GM21825 (cell line): ENCODE measurements at regions not wholly inside any gene's neighbourhood (a gene's known extent, or its start where the extent isn't known, plus 50 kb on each side); places are given as distances from the start of the nearest gene placed in this dataset.
"Not testable (repeated sequence)": the region's sequence is repeated elsewhere in the genome, so short reads cannot be mapped to it uniquely, and the experiment has no call there.

Experiments
- ATAC-seq: cut with Tn5 transposase; IDR thresholded peaks from one replicate; pipeline ENCODE4 v1.9.1; 2021; ENCODE audit warnings: mild to moderate bottlenecking, moderate library complexity; ENCODE audit not compliant: unreplicated experiment

- ATAC-seq, result not testable (repeated sequence)
These were observed 108.7 kb downstream of the NPIPB11 start for GRCh38 chr16:29297809-29298177.

GRCh38 chr16:29297144-29297808, 109.2 kb downstream of the NPIPB11 start:
- ATAC-seq, result not testable (repeated sequence)

- not testable (repeated sequence) for ATAC-seq
These were observed 110.3 kb downstream of the NPIPB11 start for GRCh38 chr16:29296176-29296575.

GRCh38 chr16:29294951-29295795, 111.3 kb downstream of the NPIPB11 start:
- ATAC-seq, result not testable (repeated sequence)

- not testable (repeated sequence) for ATAC-seq
These were observed 112.0 kb downstream of the NPIPB11 start for GRCh38 chr16:29294400-29294933.

GRCh38 chr16:29293545-29293944, 113.0 kb downstream of the NPIPB11 start:
- not testable (repeated sequence) for ATAC-seq

- not testable (repeated sequence) for ATAC-seq
These were observed 113.5 kb downstream of the NPIPB11 start for GRCh38 chr16:29292952-29293471.

- peak; percentile 18 for ATAC-seq
These were observed 114.9 kb downstream of the NPIPB11 start for GRCh38 chr16:29291329-29292271.

GRCh38 chr16:29290631-29291247, 115.8 kb downstream of the NPIPB11 start:
- ATAC-seq, result peak; percentile 68

- ATAC-seq, result not testable (repeated sequence)
These were observed 116.8 kb downstream of the NPIPB11 start for GRCh38 chr16:29289516-29290239.

GRCh38 chr16:29288711-29289474, 117.6 kb downstream of the NPIPB11 start:
- ATAC-seq, result not testable (repeated sequence)

- not testable (repeated sequence) for ATAC-seq
These were observed 118.5 kb downstream of the NPIPB11 start for GRCh38 chr16:29287871-29288535.

GRCh38 chr16:29287246-29287645, 119.3 kb downstream of the NPIPB11 start:
- not testable (repeated sequence) for ATAC-seq

- ATAC-seq, result not testable (repeated sequence)
These were observed 119.7 kb downstream of the NPIPB11 start for GRCh38 chr16:29286796-29287195.

- ATAC-seq, result not testable (repeated sequence)
These were observed 120.3 kb downstream of the NPIPB11 start for GRCh38 chr16:29286161-29286560.

GRCh38 chr16:29285151-29285885, 121.2 kb downstream of the NPIPB11 start:
- ATAC-seq, result not testable (repeated sequence)

GRCh38 chr16:29284723-29285122, 121.8 kb downstream of the NPIPB11 start:
- not testable (repeated sequence) for ATAC-seq
